ENCODE measurements at regions not wholly inside any gene's neighbourhood (a gene's known extent, or its start where the extent isn't known, plus 50 kb on each side); places are given as distances from the start of the nearest gene placed in this dataset.

- DNase-seq (ENCODE audit: low read depth): no peak
- no peak for TF ChIP-seq CTCF (IDR thresholded peaks at IDR 0.05; ENCODE audit: control insufficient read depth, insufficient read depth, low read depth, low read length, missing control alignments)
- H3K4me3 ChIP-seq (ENCODE audit: control insufficient read depth, low read depth, low read length): no peak overlapping the region
Measured at GRCh38 chr18:73774811-73775509, 372.7 kb downstream of the FBXO15 start.

GRCh38 chr18:73768043-73768442 is 379.6 kb downstream of the FBXO15 start:
- H3K4me3 ChIP-seq (ENCODE audit: control insufficient read depth, low read depth, low read length): no peak overlapping the region
- DNase-seq (ENCODE audit: low read depth): no peak
- TF ChIP-seq CTCF (IDR thresholded peaks at IDR 0.05; ENCODE audit: control insufficient read depth, insufficient read depth, low read depth, low read length, missing control alignments): no peak

- H3K4me3 ChIP-seq (ENCODE audit: control insufficient read depth, low read depth, low read length): no peak overlapping the region
- DNase-seq (ENCODE audit: low read depth): no peak
- TF ChIP-seq CTCF (IDR thresholded peaks at IDR 0.05; ENCODE audit: control insufficient read depth, insufficient read depth, low read depth, low read length, missing control alignments): no peak
Measured at GRCh38 chr18:73766910-73767515, 380.6 kb downstream of the FBXO15 start.

- DNase-seq (ENCODE audit: low read depth): no peak
- no peak overlapping the region for H3K4me3 ChIP-seq (ENCODE audit: control insufficient read depth, low read depth, low read length)
- TF ChIP-seq CTCF (IDR thresholded peaks at IDR 0.05; ENCODE audit: control insufficient read depth, insufficient read depth, low read depth, low read length, missing control alignments): no peak
Measured at GRCh38 chr18:73758446-73758845, 389.2 kb downstream of the FBXO15 start.

GRCh38 chr18:73756256-73757091 is 391.2 kb downstream of the FBXO15 start:
- H3K4me3 ChIP-seq (ENCODE audit: control insufficient read depth, low read depth, low read length): no peak overlapping the region
- TF ChIP-seq CTCF (IDR thresholded peaks at IDR 0.05; ENCODE audit: control insufficient read depth, insufficient read depth, low read depth, low read length, missing control alignments): no peak
- DNase-seq (ENCODE audit: low read depth): no peak

GRCh38 chr18:73752965-73753364 is 394.7 kb downstream of the FBXO15 start:
- no peak for DNase-seq (ENCODE audit: low read depth)
- no peak for TF ChIP-seq CTCF (IDR thresholded peaks at IDR 0.05; ENCODE audit: control insufficient read depth, insufficient read depth, low read depth, low read length, missing control alignments)
- no peak overlapping the region for H3K4me3 ChIP-seq (ENCODE audit: control insufficient read depth, low read depth, low read length)

Data from AG09309 (cell line).